ENCODE measurements at regions not wholly inside any gene's neighbourhood (a gene's known extent, or its start where the extent isn't known, plus 50 kb on each side); places are given as distances from the start of the nearest gene placed in this dataset.

GRCh38 chr2:136645236-136645828 lies 120.0 kb upstream of the THSD7B start:
- DNase-seq (no peak), ATAC-seq (ENCODE audit: low read depth in 2 of 2) (no peak)
- H3K9me3 Mint-ChIP-seq: peaks cover 0 to 2% (median 0%) of the 10 kb centered on the region in 7 donors
- no peaks in the 10 kb centered on the region for H3K36me3 Mint-ChIP-seq
- H3K27me3 Mint-ChIP-seq: peaks cover 12 to 22% (median 19%) of the 10 kb centered on the region in 3 donors
- H3K4me3 Mint-ChIP-seq: no peak overlapping the region
- H3K27ac Mint-ChIP-seq: peak overlapping the region in 3 of 6 donors; percentile 28 to 44 (median 41)
- H3K4me1 Mint-ChIP-seq: no peaks in the 10 kb centered on the region

- Mint-ChIP-seq H3K9me3 (peaks cover 0 to 4% (median 0%) of the 10 kb centered on the region in 7 donors), H3K4me1 (no peaks in the 10 kb centered on the region), H3K4me3 (no peak overlapping the region), H3K27me3 (peaks cover 0 to 9% (median 7%) of the 10 kb centered on the region in 3 donors), H3K27ac (no peak overlapping the region), H3K36me3 (no peaks in the 10 kb centered on the region)
- ATAC-seq (ENCODE audit: low read depth in 2 of 2) (no peak), DNase-seq (no peak)
Measured at GRCh38 chr2:136639651-136640050, 125.7 kb upstream of the THSD7B start.

- no peaks in the 10 kb centered on the region for H3K36me3 Mint-ChIP-seq
- H3K4me3 Mint-ChIP-seq: no peak overlapping the region
- no peak for ATAC-seq (ENCODE audit: low read depth in 2 of 2)
- peak overlapping the region in 1 of 6 donors; percentile 9 for H3K27ac Mint-ChIP-seq
- DNase-seq: no peak
- H3K9me3 Mint-ChIP-seq: peaks cover 0 to 3% (median 0%) of the 10 kb centered on the region in 7 donors
- peaks cover 0 to 7% (median 5%) of the 10 kb centered on the region in 3 donors for H3K27me3 Mint-ChIP-seq
- no peaks in the 10 kb centered on the region for H3K4me1 Mint-ChIP-seq
Measured at GRCh38 chr2:136638193-136638592, 127.2 kb upstream of the THSD7B start.

GRCh38 chr2:136637402-136637801 lies 127.9 kb upstream of the THSD7B start:
- peaks cover 0 to 3% (median 0%) of the 10 kb centered on the region in 7 donors for H3K9me3 Mint-ChIP-seq
- H3K4me1 Mint-ChIP-seq: no peaks in the 10 kb centered on the region
- DNase-seq (no peak), ATAC-seq (ENCODE audit: low read depth in 2 of 2) (no peak)
- no peaks in the 10 kb centered on the region for H3K36me3 Mint-ChIP-seq
- H3K27ac Mint-ChIP-seq: no peak overlapping the region
- H3K4me3 Mint-ChIP-seq: no peak overlapping the region
- peaks cover 0 to 8% (median 7%) of the 10 kb centered on the region in 3 donors for H3K27me3 Mint-ChIP-seq

- DNase-seq (no peak), ATAC-seq (ENCODE audit: low read depth in 2 of 2) (no peak)
- no peaks in the 10 kb centered on the region for H3K4me1 Mint-ChIP-seq
- no peak overlapping the region for H3K4me3 Mint-ChIP-seq
- no peaks in the 10 kb centered on the region for H3K36me3 Mint-ChIP-seq
- H3K27me3 Mint-ChIP-seq: peaks cover 0 to 12% (median 3%) of the 10 kb centered on the region in 3 donors
- H3K27ac Mint-ChIP-seq: no peak overlapping the region
- no peaks in the 10 kb centered on the region for H3K9me3 Mint-ChIP-seq
Measured at GRCh38 chr2:136628490-136628889, 136.9 kb upstream of the THSD7B start.

GRCh38 chr2:136613096-136613495 lies 152.2 kb upstream of the THSD7B start:
- no peak for ATAC-seq (ENCODE audit: low read depth in 2 of 2)
- Mint-ChIP-seq H3K9me3 (peaks cover 0 to 5% (median 0%) of the 10 kb centered on the region in 7 donors), H3K36me3 (no peaks in the 10 kb centered on the region), H3K27me3 (peaks cover 0 to 8% (median 3%) of the 10 kb centered on the region in 3 donors), H3K27ac (no peak overlapping the region), H3K4me1 (no peaks in the 10 kb centered on the region), H3K4me3 (no peak overlapping the region)
- no peak for DNase-seq

GRCh38 chr2:136612079-136612478 lies 153.3 kb upstream of the THSD7B start:
- no peak overlapping the region for H3K27ac Mint-ChIP-seq
- H3K36me3 Mint-ChIP-seq: no peaks in the 10 kb centered on the region
- H3K4me1 Mint-ChIP-seq: no peaks in the 10 kb centered on the region
- no peak overlapping the region for H3K4me3 Mint-ChIP-seq
- DNase-seq (no peak), ATAC-seq (ENCODE audit: low read depth in 2 of 2) (no peak)
- peaks cover 0 to 5% (median 0%) of the 10 kb centered on the region in 7 donors for H3K9me3 Mint-ChIP-seq
- H3K27me3 Mint-ChIP-seq: peaks cover 0 to 10% (median 8%) of the 10 kb centered on the region in 3 donors

- Mint-ChIP-seq H3K27ac (no peak overlapping the region), H3K4me1 (no peaks in the 10 kb centered on the region), H3K36me3 (no peaks in the 10 kb centered on the region), H3K27me3 (peaks cover 0 to 10% (median 3%) of the 10 kb centered on the region in 3 donors), H3K4me3 (no peak overlapping the region), H3K9me3 (peaks cover 0 to 2% (median 0%) of the 10 kb centered on the region in 7 donors)
- DNase-seq (no peak), ATAC-seq (ENCODE audit: low read depth in 2 of 2) (no peak)
Measured at GRCh38 chr2:136611451-136611850, 153.9 kb upstream of the THSD7B start.

- Mint-ChIP-seq H3K27me3 (peaks cover 0 to 9% (median 8%) of the 10 kb centered on the region in 3 donors), H3K4me3 (no peak overlapping the region), H3K4me1 (no peaks in the 10 kb centered on the region), H3K27ac (no peak overlapping the region), H3K9me3 (peaks cover 0 to 12% (median 0%) of the 10 kb centered on the region in 7 donors), H3K36me3 (no peaks in the 10 kb centered on the region)
- DNase-seq (no peak), ATAC-seq (ENCODE audit: low read depth in 2 of 2) (no peak)
Measured at GRCh38 chr2:136582628-136583205, 182.6 kb upstream of the THSD7B start.

GRCh38 chr2:136572335-136572734 lies 193.0 kb upstream of the THSD7B start:
- H3K4me3 Mint-ChIP-seq: no peak overlapping the region
- no peak for ATAC-seq (ENCODE audit: low read depth in 2 of 2)

GRCh38 chr2:136557203-136557602 lies 208.1 kb upstream of the THSD7B start:
- no peak for DNase-seq
- Mint-ChIP-seq H3K9me3 (peaks cover 0 to 3% (median 0%) of the 10 kb centered on the region in 7 donors), H3K27ac (no peak overlapping the region), H3K4me3 (no peak overlapping the region), H3K36me3 (no peaks in the 10 kb centered on the region), H3K4me1 (no peaks in the 10 kb centered on the region), H3K27me3 (peaks cover 17 to 27% (median 22%) of the 10 kb centered on the region in 3 donors)
- ATAC-seq (ENCODE audit: low read depth in 2 of 2): no peak

More at GRCh38 chr2:136572335-136572734, 193.0 kb upstream of the THSD7B start:
- Mint-ChIP-seq H3K27me3 (peaks cover 4 to 16% (median 5%) of the 10 kb centered on the region in 3 donors), H3K9me3 (no peaks in the 10 kb centered on the region), H3K4me1 (no peaks in the 10 kb centered on the region), H3K36me3 (no peaks in the 10 kb centered on the region), H3K27ac (no peak overlapping the region)
- DNase-seq: no peak

GRCh38 chr2:136550181-136550580 lies 215.2 kb upstream of the THSD7B start:
- H3K4me1 Mint-ChIP-seq: no peaks in the 10 kb centered on the region
- no peak overlapping the region for H3K4me3 Mint-ChIP-seq
- peaks cover 0 to 5% (median 1%) of the 10 kb centered on the region in 7 donors for H3K9me3 Mint-ChIP-seq
- no peak overlapping the region for H3K27ac Mint-ChIP-seq
- DNase-seq (no peak), ATAC-seq (ENCODE audit: low read depth in 2 of 2) (no peak)
- H3K36me3 Mint-ChIP-seq: no peaks in the 10 kb centered on the region
- H3K27me3 Mint-ChIP-seq: peaks cover 10 to 15% (median 14%) of the 10 kb centered on the region in 3 donors

GRCh38 chr2:136539355-136539754 lies 226.0 kb upstream of the THSD7B start:
- ATAC-seq (ENCODE audit: low read depth in 2 of 2) (no peak), DNase-seq (no peak)
- Mint-ChIP-seq H3K36me3 (peaks cover 0 to 5% of the 10 kb centered on the region in 2 donors), H3K9me3 (peaks cover 0 to 6% (median 2%) of the 10 kb centered on the region in 7 donors), H3K27me3 (peaks cover 10 to 19% (median 11%) of the 10 kb centered on the region in 3 donors), H3K4me1 (no peaks in the 10 kb centered on the region), H3K4me3 (no peak overlapping the region), H3K27ac (no peak overlapping the region)

- no peak for DNase-seq
- Mint-ChIP-seq H3K27me3 (peaks cover 10 to 13% (median 11%) of the 10 kb centered on the region in 3 donors), H3K4me3 (no peak overlapping the region), H3K9me3 (peaks cover 0 to 6% (median 2%) of the 10 kb centered on the region in 7 donors), H3K27ac (no peak overlapping the region), H3K4me1 (no peaks in the 10 kb centered on the region), H3K36me3 (peaks cover 0 to 5% of the 10 kb centered on the region in 2 donors)
- no peak for ATAC-seq (ENCODE audit: low read depth in 2 of 2)
Measured at GRCh38 chr2:136538489-136538888, 226.9 kb upstream of the THSD7B start.

All from naive B cell (primary cell).